ENCODE measurements at regions not wholly inside any gene's neighbourhood (a gene's known extent, or its start where the extent isn't known, plus 50 kb on each side); places are given as distances from the start of the nearest gene placed in this dataset.

DNA sequence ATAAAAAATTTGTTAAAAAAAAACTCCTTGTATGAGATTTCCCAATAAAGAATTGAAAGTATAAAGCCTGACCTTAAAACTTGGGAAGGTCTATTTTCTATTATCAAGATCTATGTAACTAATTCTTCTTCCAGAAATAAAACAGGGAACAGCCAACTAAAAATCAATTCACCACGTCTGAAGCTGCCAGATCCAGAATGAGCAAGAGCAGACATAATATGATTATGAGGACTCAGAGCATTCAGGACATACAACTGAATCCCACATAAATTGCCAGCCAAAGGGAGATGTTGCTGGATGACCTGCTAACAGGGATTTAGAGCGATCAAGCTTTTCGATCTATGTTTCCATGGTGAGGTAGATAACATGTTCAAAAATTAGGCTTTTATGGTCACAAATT, 1151.3 kb upstream of the CADM2 start:
- no peak for DNase-seq
- Histone ChIP-seq H3K27ac (ENCODE audit: low read length) (no peak overlapping the region), H3K9me3 (ENCODE audit: control insufficient read depth, insufficient read depth, low read length) (peaks cover 3% of the 10 kb centered on the region), H3K4me3 (ENCODE audit: low read length) (no peak overlapping the region), H3K27me3 (ENCODE audit: control insufficient read depth, insufficient read depth, low read length) (no peaks in the 10 kb centered on the region), H3K4me1 (ENCODE audit: control insufficient read depth, insufficient read depth, low read length) (no peaks in the 10 kb centered on the region), H3K36me3 (ENCODE audit: control insufficient read depth, insufficient read depth, low read length) (no peaks in the 10 kb centered on the region)
- H3K4me3 Mint-ChIP-seq = no peak overlapping the region
- no peak for ATAC-seq
- H3K36me3 Mint-ChIP-seq = peaks cover 9% of the 10 kb centered on the region
- 94% methylated on average over 3 of the region's 3 CpGs for WGBS (ENCODE audit: insufficient coverage)
- H3K9me3 Mint-ChIP-seq = peaks cover 24 to 25% of the 10 kb centered on the region in 2 donors
- no peaks in the 10 kb centered on the region for H3K4me1 Mint-ChIP-seq
- intact Hi-C loops (cut with micrococcal nuclease) = no loop called here
- H3K27ac Mint-ChIP-seq = no peak overlapping the region
- TF ChIP-seq, protein P1, sequence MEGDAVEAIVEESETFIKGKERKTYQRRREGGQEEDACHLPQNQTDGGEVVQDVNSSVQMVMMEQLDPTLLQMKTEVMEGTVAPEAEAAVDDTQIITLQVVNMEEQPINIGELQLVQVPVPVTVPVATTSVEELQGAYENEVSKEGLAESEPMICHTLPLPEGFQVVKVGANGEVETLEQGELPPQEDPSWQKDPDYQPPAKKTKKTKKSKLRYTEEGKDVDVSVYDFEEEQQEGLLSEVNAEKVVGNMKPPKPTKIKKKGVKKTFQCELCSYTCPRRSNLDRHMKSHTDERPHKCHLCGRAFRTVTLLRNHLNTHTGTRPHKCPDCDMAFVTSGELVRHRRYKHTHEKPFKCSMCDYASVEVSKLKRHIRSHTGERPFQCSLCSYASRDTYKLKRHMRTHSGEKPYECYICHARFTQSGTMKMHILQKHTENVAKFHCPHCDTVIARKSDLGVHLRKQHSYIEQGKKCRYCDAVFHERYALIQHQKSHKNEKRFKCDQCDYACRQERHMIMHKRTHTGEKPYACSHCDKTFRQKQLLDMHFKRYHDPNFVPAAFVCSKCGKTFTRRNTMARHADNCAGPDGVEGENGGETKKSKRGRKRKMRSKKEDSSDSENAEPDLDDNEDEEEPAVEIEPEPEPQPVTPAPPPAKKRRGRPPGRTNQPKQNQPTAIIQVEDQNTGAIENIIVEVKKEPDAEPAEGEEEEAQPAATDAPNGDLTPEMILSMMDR (IDR thresholded peaks at IDR 0.05) = no peak
- no peaks in the 10 kb centered on the region for H3K27me3 Mint-ChIP-seq (ENCODE audit: low read depth in 2 of 2)

DNA sequence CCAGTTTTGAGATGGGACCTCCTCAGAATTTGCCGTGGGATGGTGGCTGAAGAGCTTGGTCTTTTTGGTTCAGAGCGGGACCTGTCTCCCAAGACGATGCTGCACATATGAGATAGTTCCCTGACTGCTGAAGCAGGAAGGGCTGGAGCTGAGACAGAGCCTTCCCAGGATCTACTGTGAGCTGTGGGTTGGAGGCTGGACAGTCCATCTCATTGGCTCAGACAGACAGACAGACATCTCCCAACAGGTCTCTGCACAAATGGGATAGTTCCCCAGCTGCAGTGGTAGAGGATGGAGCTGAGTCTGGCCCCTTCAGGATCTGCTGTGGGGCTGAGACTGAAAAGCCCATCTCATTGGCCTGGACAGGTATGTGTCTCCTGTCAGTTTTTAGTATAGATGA, 1145.6 kb upstream of the CADM2 start:
- intact Hi-C loops (cut with micrococcal nuclease) = no loop called here
- Mint-ChIP-seq H3K27ac (no peak overlapping the region), H3K4me1 (no peaks in the 10 kb centered on the region), H3K9me3 (peaks cover 22 to 25% of the 10 kb centered on the region in 2 donors), H3K36me3 (peaks cover 13% of the 10 kb centered on the region), H3K4me3 (no peak overlapping the region), H3K27me3 (ENCODE audit: low read depth in 2 of 2) (no peaks in the 10 kb centered on the region)
- H3K27ac ChIP-seq (ENCODE audit: low read length) = no peak overlapping the region
- TF ChIP-seq, protein P1 (IDR thresholded peaks at IDR 0.05) = no peak
- no peaks in the 10 kb centered on the region for H3K36me3 ChIP-seq (ENCODE audit: control insufficient read depth, insufficient read depth, low read length)
- WGBS (ENCODE audit: insufficient coverage) = 91% methylated on average over 3 of the region's 3 CpGs
- DNase-seq (no peak), ATAC-seq (no peak)
- H3K27me3 ChIP-seq (ENCODE audit: control insufficient read depth, insufficient read depth, low read length) = no peaks in the 10 kb centered on the region
- H3K4me3 ChIP-seq (ENCODE audit: low read length) = no peak overlapping the region
- no peaks in the 10 kb centered on the region for H3K4me1 ChIP-seq (ENCODE audit: control insufficient read depth, insufficient read depth, low read length)
- peaks cover 17% of the 10 kb centered on the region for H3K9me3 ChIP-seq (ENCODE audit: control insufficient read depth, insufficient read depth, low read length)

DNA sequence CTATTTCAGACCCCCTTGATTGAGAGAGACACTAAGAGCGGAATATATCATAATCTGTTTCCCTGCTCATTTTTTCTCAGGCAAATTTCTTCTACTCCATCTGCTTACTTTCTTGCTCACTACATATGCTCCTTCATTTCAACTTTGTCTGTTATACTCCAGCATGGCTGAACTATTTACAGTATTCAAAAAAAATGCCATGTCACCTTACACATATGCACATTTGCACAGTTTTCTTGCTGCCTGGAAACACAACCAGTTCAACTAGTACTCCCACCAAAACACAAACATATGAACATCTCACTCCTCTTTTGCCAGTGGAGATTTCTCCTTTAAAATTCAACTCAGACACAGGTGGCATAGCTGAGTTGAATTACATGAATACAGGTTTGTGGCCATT, 1142.1 kb upstream of the CADM2 start:
- no peak for ATAC-seq
- WGBS (ENCODE audit: insufficient coverage) = 100% methylated on average over 1 of the region's 1 CpG
- Histone ChIP-seq H3K9me3 (ENCODE audit: control insufficient read depth, insufficient read depth, low read length) (peaks cover 17% of the 10 kb centered on the region), H3K4me1 (ENCODE audit: control insufficient read depth, insufficient read depth, low read length) (no peaks in the 10 kb centered on the region), H3K36me3 (ENCODE audit: control insufficient read depth, insufficient read depth, low read length) (no peaks in the 10 kb centered on the region), H3K27me3 (ENCODE audit: control insufficient read depth, insufficient read depth, low read length) (no peaks in the 10 kb centered on the region), H3K4me3 (ENCODE audit: low read length) (no peak overlapping the region), H3K27ac (ENCODE audit: low read length) (no peak overlapping the region)
- Mint-ChIP-seq H3K9me3 (peaks cover 11 to 17% of the 10 kb centered on the region in 2 donors), H3K36me3 (peaks cover 6% of the 10 kb centered on the region), H3K27me3 (ENCODE audit: low read depth in 2 of 2) (no peaks in the 10 kb centered on the region), H3K4me1 (no peaks in the 10 kb centered on the region), H3K4me3 (no peak overlapping the region), H3K27ac (no peak overlapping the region)
- intact Hi-C loops (cut with micrococcal nuclease) = no loop called here
- DNase-seq = no peak
- TF ChIP-seq, protein P1 (IDR thresholded peaks at IDR 0.05) = no peak

DNA sequence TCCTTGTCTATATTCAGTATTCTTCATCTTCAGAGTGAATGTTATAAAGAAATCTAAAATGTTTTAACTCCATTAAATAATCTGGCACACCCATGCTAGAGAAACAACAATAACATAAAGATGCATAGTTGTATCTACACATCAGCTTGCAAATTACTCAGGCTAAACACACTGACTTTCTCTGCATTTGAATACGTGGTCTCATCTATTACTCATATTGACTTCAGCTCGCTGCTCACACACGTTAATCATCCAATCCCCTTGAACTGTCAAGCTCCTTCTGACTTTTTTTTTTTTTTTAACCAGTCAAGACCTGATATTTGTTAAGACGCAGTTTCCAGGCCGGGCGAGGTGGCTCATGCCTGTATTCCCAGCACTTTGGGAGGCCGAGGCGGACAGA, 1137.3 kb upstream of the CADM2 start:
- no peak overlapping the region for H3K27ac Mint-ChIP-seq
- intact Hi-C loops (cut with micrococcal nuclease) = no loop called here
- DNase-seq = no peak
- no peaks in the 10 kb centered on the region for H3K27me3 ChIP-seq (ENCODE audit: control insufficient read depth, insufficient read depth, low read length)
- no peak overlapping the region for H3K27ac ChIP-seq (ENCODE audit: low read length)
- TF ChIP-seq, protein P1 (IDR thresholded peaks at IDR 0.05) = no peak
- WGBS (ENCODE audit: insufficient coverage) = 89% methylated on average over 8 of the region's 8 CpGs
- no peaks in the 10 kb centered on the region for H3K27me3 Mint-ChIP-seq (ENCODE audit: low read depth in 2 of 2)
- no peak for ATAC-seq
- no peaks in the 10 kb centered on the region for H3K9me3 ChIP-seq (ENCODE audit: control insufficient read depth, insufficient read depth, low read length)
- H3K4me3 ChIP-seq (ENCODE audit: low read length) = no peak overlapping the region
- no peaks in the 10 kb centered on the region for H3K36me3 Mint-ChIP-seq
- no peak overlapping the region for H3K4me3 Mint-ChIP-seq
- no peaks in the 10 kb centered on the region for H3K4me1 Mint-ChIP-seq
- H3K4me1 ChIP-seq (ENCODE audit: control insufficient read depth, insufficient read depth, low read length) = no peaks in the 10 kb centered on the region
- no peaks in the 10 kb centered on the region for H3K36me3 ChIP-seq (ENCODE audit: control insufficient read depth, insufficient read depth, low read length)
- peaks cover 11 to 25% of the 10 kb centered on the region in 2 donors for H3K9me3 Mint-ChIP-seq

Data from natural killer cell (primary cell).